Muscle layer of duodenum (tissue), 2 donors: ENCODE measurements at regions not wholly inside any gene's neighbourhood (a gene's known extent, or its start where the extent isn't known, plus 50 kb on each side); places are given as distances from the start of the nearest gene placed in this dataset.

Experiments
- H3K27ac ChIP-seq: one replicate; pipeline ENCODE4 v1.7.0; 2013; ENCODE audit warnings: mild to moderate bottlenecking, low read length
- H3K27me3 ChIP-seq: one replicate; pipeline ENCODE4 v1.7.0; 2013; ENCODE audit warnings: low read depth, mild to moderate bottlenecking, control low read depth, low read length
- H3K36me3 ChIP-seq, 2 donors: one replicate each; pipeline ENCODE4 v1.7.0; 2013; ENCODE audit warnings: low read length in 2 of 2, control low read depth in 1 of 2, mild to moderate bottlenecking in 1 of 2; ENCODE audit not compliant: insufficient read depth in 2 of 2, control insufficient read depth in 1 of 2
- H3K4me1 ChIP-seq, 2 donors: one replicate each; pipeline ENCODE4 v1.7.0; 2013; ENCODE audit warnings: low read length in 2 of 2, mild to moderate bottlenecking in 2 of 2, control low read depth in 1 of 2, moderate library complexity in 1 of 2; ENCODE audit not compliant: insufficient read depth in 2 of 2, control insufficient read depth in 1 of 2
- H3K4me3 ChIP-seq, 2 donors: one replicate each; pipeline ENCODE4 v1.7.0; 2013; ENCODE audit warnings: low read length in 2 of 2, low read depth in 1 of 2, mild to moderate bottlenecking in 1 of 2
- H3K9me3 ChIP-seq, 2 donors: one replicate each; pipeline ENCODE4 v1.7.0; 2013; ENCODE audit warnings: low read length in 2 of 2, control low read depth in 1 of 2, mild to moderate bottlenecking in 1 of 2; ENCODE audit not compliant: control insufficient read depth in 1 of 2
- donor health status: healthy.

DNA sequence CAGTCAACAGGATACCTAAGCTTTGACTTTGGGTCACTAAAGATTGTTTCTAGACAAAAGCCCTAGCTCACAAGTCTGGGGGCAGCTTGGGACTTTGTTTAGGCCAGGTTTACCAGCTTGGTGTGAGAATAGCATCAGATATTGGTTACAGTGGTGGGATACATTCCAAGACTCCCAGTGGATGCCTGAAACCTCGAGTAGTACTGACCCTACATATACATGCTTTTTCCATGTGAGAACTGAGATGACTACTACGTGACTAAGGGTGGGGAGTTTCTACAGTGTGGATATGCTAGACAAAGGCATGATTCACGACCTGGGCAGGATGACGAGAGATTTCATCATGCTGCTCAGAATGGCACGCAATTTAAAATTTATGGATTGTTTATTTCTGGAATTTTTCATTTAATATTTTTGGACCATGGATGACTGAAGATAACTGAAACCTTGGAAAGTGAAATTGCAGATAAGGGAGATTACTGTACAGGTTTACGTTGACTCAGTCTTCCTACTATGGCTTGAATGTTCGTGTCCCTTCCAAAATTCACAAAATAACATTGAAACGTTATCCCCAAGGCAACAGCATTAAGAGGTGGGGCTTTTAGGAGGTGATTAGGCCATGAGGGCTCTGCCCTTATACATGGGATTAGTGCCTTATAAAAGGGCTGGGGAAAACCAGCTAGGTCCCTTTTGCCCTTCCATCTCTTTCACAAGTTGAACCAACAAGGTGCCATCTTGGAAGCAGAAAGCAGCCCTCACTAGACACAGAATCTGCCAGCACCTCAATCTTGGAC, 50.2 kb upstream of the CTAGE1 start:
- no peak overlapping the region for H3K27ac ChIP-seq
- no peaks in the 10 kb centered on the region for H3K27me3 ChIP-seq
- no peaks in the 10 kb centered on the region for H3K36me3 ChIP-seq
- H3K4me3 ChIP-seq, result no peak overlapping the region
- peaks cover 19 to 41% of the 10 kb centered on the region in 2 donors for H3K4me1 ChIP-seq
- H3K9me3 ChIP-seq, result no peaks in the 10 kb centered on the region

DNA sequence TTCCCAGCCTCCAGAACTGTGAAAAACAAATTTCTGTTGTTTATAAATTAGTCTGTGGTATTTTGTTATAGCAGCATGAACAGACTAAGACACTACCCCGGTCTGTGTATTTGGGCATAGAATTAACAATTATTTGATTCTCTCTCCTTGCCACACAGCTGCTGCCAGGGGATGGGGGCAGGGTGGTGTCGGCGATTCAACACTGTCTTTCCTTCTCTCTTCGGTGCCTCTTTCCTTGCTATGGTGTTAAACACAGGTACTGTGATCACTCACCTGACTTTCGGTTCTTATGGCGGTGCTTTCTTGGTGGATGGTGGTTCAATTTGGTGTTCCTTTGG, 50.8 kb upstream of the CTAGE1 start:
- Histone ChIP-seq H3K27ac (no peak overlapping the region), H3K36me3 (no peaks in the 10 kb centered on the region), H3K4me3 (no peak overlapping the region), H3K27me3 (no peaks in the 10 kb centered on the region), H3K9me3 (no peaks in the 10 kb centered on the region), H3K4me1 (peaks cover 19 to 41% of the 10 kb centered on the region in 2 donors)

DNA sequence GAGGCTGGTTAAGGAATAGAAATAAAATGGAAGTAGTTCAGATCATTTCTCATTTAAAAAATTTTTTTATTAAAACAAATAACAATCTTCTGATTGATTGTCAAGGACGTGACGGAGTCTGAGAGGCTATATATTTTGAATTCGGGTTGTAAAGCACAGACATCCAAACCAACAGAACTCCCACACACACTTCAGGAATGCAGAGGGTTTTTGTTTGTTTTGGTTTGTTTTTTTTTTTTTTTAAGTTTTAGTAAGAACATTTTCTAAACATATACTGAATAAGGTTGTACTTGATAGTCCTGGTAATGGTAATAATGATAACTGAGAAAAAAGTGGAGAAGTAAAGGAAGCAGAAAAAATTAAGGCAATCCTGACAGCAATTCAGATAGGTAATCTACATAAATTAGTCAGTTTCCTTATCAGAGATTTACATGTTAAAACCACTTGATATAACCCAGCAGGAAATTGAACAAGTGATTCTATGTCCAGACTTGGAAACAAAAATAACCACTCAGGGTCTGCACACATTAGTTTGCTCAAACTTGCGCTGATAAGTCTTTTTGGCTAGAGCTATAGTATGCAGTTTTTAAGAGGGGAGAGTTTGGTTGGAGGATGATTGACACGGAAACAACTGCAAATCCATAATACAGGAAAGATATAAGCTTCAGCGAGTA, 51.5 kb upstream of the CTAGE1 start:
- H3K4me3 ChIP-seq, result no peak overlapping the region
- H3K27ac ChIP-seq, result no peak overlapping the region
- H3K36me3 ChIP-seq, result no peaks in the 10 kb centered on the region
- H3K4me1 ChIP-seq, result peaks cover 19 to 41% of the 10 kb centered on the region in 2 donors
- no peaks in the 10 kb centered on the region for H3K27me3 ChIP-seq
- H3K9me3 ChIP-seq, result no peaks in the 10 kb centered on the region

- H3K27me3 ChIP-seq, result no peaks in the 10 kb centered on the region
- H3K9me3 ChIP-seq, result no peaks in the 10 kb centered on the region
- no peaks in the 10 kb centered on the region for H3K36me3 ChIP-seq
- no peak overlapping the region for H3K27ac ChIP-seq
- peaks cover 19 to 41% of the 10 kb centered on the region in 2 donors for H3K4me1 ChIP-seq
- H3K4me3 ChIP-seq, result no peak overlapping the region
Observed at GRCh38 chr18:22469926-22470247, 52.2 kb upstream of the CTAGE1 start.

- peak overlapping the region in 1 of 2 donors; percentile 4 for H3K4me3 ChIP-seq
- H3K4me1 ChIP-seq, result peaks cover 19 to 41% of the 10 kb centered on the region in 2 donors
- H3K27ac ChIP-seq, result no peak overlapping the region
- H3K36me3 ChIP-seq, result no peaks in the 10 kb centered on the region
- no peaks in the 10 kb centered on the region for H3K9me3 ChIP-seq
- H3K27me3 ChIP-seq, result no peaks in the 10 kb centered on the region
Observed at GRCh38 chr18:22470248-22471235, 52.8 kb upstream of the CTAGE1 start.

- Histone ChIP-seq H3K4me3 (no peak overlapping the region), H3K9me3 (no peaks in the 10 kb centered on the region), H3K27me3 (no peaks in the 10 kb centered on the region), H3K4me1 (peaks cover 13 to 36% of the 10 kb centered on the region in 2 donors), H3K36me3 (no peaks in the 10 kb centered on the region), H3K27ac (no peak overlapping the region)
Observed at GRCh38 chr18:22471546-22472131, 53.9 kb upstream of the CTAGE1 start.

DNA sequence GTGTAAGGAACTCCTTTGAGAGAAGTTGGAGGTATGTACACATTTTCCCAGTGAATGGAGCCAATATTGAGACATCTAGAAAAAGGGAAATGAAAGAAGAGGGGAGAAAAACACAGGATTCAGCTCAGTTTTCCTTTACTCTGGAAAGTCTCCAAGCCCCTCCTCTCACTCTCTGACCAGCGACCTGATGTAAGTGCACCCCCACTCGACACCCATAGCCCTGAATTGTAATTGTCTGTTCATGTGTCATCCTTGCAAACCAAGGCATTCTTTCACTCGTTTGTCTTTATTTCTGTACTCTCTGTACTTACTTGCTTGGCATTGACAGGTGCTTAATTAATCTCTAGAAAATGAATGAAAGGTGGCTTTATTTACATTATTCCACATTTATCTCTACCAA, 55.7 kb upstream of the CTAGE1 start:
- no peak overlapping the region for H3K4me3 ChIP-seq
- no peaks in the 10 kb centered on the region for H3K9me3 ChIP-seq
- H3K27ac ChIP-seq, result no peak overlapping the region
- no peaks in the 10 kb centered on the region for H3K36me3 ChIP-seq
- no peaks in the 10 kb centered on the region for H3K27me3 ChIP-seq
- H3K4me1 ChIP-seq, result peaks cover 10 to 22% of the 10 kb centered on the region in 2 donors

DNA sequence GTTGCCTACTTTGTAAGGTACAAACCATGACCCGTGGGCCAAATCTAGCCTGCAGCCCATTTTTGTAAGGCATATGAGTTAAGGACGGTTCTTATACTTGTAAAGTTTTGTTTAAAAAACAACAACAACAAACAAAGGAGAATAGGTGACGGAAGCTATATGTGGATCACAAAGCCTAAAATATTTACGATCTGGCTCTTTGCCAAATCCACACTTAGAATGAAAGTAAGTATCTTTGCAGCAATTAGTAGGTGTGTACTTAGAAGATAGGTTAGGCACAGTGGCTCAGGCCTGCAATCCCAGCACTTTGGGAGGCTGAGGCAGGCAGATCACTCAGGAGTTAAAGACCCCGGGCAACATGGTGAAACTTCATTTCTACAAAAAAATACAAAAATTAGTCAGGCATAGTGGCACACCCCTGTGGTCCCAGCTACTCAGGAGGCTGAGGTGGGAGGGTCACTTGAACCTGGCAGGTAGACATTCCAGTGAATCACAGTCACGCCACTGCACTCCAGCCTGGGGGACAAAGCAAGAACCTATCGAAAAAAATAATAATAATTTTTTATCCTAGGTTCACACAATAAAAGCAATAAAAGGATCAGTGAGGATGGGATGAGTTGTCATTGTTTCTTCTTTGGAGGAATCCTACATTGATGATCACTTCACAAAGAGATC, 57.8 kb upstream of the CTAGE1 start:
- H3K9me3 ChIP-seq, result no peaks in the 10 kb centered on the region
- no peak overlapping the region for H3K27ac ChIP-seq
- H3K36me3 ChIP-seq, result no peaks in the 10 kb centered on the region
- H3K27me3 ChIP-seq, result no peaks in the 10 kb centered on the region
- H3K4me3 ChIP-seq, result no peak overlapping the region
- peaks cover 8 to 15% of the 10 kb centered on the region in 2 donors for H3K4me1 ChIP-seq

GRCh38 chr18:22477222-22477621, 59.5 kb upstream of the CTAGE1 start:
- Histone ChIP-seq H3K27ac (no peak overlapping the region), H3K27me3 (no peaks in the 10 kb centered on the region), H3K4me3 (no peak overlapping the region), H3K4me1 (no peaks in the 10 kb centered on the region), H3K9me3 (no peaks in the 10 kb centered on the region), H3K36me3 (no peaks in the 10 kb centered on the region)

DNA sequence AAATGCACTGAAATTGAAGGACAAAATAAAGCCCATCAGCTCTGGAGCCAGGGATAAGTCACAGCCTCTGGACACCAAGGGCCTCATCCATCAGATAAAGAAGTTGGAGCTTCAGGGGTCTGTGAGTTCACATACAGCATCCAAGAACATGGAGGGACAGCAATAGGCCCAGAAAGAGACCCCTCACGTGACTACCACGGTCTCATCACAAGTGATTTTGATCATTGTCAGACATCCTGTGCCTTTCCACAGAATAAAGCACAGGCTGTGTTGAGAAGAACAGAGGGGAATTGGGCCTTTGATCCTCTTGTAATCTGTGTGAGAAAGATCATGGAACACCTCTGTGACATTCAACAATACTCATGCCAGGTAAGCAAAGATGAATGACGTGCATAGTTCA, 65.2 kb upstream of the CTAGE1 start:
- Histone ChIP-seq H3K27me3 (no peaks in the 10 kb centered on the region), H3K36me3 (no peaks in the 10 kb centered on the region), H3K27ac (no peak overlapping the region), H3K4me1 (no peaks in the 10 kb centered on the region), H3K4me3 (no peak overlapping the region), H3K9me3 (no peaks in the 10 kb centered on the region)
